ENCODE measurements at regions not wholly inside any gene's neighbourhood (a gene's known extent, or its start where the extent isn't known, plus 50 kb on each side); places are given as distances from the start of the nearest gene placed in this dataset.

DNA sequence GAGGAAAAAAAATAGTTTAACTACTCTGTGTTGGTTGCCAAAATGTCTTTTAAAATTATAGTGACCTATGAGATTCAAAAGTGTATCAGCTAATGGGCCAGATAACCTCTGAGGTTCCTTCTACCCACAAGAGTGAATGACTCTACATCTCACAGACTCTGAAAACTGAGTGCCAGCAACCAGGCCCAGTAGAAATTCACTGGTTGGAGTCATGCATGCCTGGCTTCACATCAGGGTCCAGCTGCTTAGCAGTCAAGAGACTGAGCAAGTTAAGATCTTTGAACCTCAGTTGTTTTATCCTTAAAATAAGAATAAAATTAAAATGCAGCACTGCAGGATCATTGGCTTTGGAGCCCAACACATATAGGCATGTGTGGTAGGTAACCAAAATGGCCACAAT lies 342.6 kb upstream of the NFIA start:
- TF ChIP-seq, protein P1, sequence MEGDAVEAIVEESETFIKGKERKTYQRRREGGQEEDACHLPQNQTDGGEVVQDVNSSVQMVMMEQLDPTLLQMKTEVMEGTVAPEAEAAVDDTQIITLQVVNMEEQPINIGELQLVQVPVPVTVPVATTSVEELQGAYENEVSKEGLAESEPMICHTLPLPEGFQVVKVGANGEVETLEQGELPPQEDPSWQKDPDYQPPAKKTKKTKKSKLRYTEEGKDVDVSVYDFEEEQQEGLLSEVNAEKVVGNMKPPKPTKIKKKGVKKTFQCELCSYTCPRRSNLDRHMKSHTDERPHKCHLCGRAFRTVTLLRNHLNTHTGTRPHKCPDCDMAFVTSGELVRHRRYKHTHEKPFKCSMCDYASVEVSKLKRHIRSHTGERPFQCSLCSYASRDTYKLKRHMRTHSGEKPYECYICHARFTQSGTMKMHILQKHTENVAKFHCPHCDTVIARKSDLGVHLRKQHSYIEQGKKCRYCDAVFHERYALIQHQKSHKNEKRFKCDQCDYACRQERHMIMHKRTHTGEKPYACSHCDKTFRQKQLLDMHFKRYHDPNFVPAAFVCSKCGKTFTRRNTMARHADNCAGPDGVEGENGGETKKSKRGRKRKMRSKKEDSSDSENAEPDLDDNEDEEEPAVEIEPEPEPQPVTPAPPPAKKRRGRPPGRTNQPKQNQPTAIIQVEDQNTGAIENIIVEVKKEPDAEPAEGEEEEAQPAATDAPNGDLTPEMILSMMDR (IDR thresholded peaks at IDR 0.05) = no peak

DNA sequence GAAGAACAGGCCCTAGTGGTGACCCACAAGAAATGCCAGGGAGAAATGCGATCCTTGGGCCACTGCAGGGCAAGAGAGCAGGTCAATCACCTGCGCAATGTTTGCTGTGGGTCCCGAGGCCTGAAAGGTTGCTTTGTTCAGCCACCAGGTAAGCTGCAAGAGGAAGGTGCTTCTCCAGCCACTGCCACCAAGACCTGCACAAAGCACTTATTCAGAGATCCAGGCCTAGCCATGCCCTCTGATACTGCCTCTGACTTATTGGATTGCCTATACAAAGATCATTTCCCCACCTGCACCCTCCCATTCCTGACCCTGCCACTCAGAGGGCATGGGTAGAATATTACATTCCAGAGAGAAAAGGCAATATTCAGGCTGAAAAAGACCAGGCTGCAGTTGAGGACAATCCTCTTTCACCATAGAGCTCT lies 349.4 kb upstream of the NFIA start:
- TF ChIP-seq, protein P1 (IDR thresholded peaks at IDR 0.05) = no peak

DNA sequence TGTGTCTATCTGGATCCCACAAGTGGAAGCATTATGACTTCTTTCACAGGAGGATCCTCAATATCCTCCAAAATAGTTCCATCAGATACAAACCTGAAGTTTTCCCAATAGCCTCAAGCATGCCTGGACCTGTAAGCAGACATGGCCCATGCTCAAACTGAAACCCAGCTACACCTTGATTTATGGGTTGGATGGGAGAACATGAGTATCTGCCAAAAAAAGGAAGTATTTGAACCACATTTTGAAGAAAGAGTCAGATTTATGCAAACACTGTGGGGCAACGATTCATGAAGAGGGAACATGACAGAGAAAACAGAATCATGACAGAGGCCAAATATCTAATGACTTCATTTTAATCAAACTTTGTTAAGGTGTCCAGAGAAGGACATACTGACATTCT lies 351.0 kb upstream of the NFIA start:
- TF ChIP-seq, protein P1 (IDR thresholded peaks at IDR 0.05) = no peak

DNA sequence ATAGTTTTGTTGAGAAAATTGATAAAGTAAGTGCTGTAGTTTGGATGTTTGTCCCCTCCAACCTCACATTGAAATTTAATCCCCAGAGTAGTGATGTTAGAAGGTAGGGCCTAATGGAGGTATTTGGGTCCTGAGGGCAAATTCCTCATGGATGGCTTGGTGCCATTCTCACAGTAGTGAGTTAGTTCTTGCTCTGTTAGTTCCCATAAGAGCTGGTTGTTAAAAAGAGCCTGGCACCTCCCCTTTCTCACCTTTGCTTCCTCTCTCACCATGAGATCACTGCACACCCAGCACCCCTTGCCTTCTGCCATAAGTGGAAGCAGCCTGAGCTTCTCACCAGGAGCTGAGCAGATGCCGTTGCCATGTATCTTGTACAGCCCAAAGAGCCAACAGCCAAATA lies 354.8 kb upstream of the NFIA start:
- TF ChIP-seq, protein P1 (IDR thresholded peaks at IDR 0.05) = no peak

DNA sequence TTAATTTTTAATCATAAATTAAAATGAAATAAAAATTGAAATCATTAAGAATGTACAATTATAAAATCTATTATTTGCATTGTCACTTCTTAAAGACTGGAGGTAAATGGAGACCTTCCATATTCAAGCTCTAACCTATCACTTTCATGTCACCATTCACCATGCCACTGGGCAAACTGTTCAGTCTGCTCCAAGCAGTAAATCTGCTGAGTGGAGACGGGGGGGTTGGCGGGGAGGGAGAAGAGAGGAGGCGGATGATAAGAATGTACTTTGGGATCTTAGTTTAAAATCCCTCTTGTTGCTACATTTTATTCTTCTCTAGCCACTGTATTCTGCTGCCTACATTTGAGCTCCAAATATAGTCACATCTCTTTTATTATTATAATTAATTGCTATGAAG lies 365.9 kb upstream of the NFIA start:
- TF ChIP-seq, protein P1 (IDR thresholded peaks at IDR 0.05) = no peak

DNA sequence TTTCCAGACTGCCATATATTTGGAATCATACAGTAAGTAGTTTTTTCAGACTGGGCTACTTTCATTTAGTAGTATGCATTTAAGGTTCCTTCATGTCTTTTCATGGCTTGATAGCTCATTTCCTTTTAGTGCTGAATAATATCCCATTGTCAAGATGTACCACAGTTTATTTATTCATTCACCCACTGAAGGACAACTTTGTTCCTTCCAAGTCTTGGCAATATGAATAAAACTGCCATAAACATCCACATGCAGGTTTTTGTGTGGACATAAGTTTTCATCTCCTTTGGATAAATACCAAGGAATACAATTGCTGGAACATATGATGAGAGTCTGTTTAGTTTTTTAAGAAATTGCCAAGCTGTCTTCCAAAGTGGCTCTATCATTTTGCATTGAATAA lies 366.4 kb upstream of the NFIA start:
- TF ChIP-seq, protein P1 (IDR thresholded peaks at IDR 0.05) = no peak

DNA sequence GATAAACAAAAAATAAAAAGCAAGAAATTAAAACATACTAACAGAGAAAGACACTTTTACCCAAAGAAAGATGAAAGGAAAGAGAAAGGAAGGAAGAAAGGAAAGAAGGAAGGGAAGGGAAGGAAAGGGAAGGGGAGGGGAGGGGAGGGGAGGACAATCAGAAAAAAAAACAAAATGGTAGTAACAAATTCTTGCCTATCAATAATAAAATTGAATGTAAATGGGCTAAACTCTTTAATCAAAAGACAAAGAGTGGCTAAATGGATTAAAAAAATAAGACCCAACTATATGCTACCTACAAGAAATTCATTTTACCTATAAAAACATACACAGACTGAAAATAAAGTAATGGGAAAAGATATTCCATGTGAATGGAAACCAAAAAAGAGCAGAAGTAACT lies 372.9 kb upstream of the NFIA start:
- TF ChIP-seq, protein P1 (IDR thresholded peaks at IDR 0.05) = no peak

DNA sequence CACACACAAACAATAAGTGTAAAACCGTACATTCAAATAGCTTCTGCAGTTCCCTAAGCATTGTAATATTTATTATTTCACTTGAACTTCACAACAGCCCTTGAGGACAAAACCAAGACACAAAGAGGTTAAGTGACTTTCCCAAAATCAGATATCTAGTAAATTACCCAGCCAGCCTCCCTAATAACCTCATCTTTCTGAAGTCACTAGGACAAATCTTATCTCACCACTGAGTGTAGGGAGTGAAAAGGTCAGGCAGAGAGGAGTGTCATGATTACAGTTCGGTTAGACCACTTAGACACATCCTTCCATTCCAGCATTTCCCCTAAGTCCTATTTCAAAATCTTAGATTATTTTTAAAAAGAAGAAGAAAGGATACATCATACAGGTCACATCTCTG lies 377.3 kb upstream of the NFIA start:
- TF ChIP-seq, protein P1 (IDR thresholded peaks at IDR 0.05) = no peak
